Suppressor macrophage treated with lipopolysaccharide for 1 hour (primary cell): ENCODE measurements at regions not wholly inside any gene's neighbourhood (a gene's known extent, or its start where the extent isn't known, plus 50 kb on each side); places are given as distances from the start of the nearest gene placed in this dataset.

ENCODE experiments used
- DNase-seq, 3 donors: peaks; one replicate each; pipeline ENCODE4 v3.0.0-alpha.2; 2020 to 2022

- DNase-seq, result peak; percentile 23 to 32 (median 32)
Observed at GRCh38 chr9:4382722-4383317, 83.0 kb upstream of the GLIS3 start.

- DNase-seq, result peak in 1 of 3 donors; percentile 12
Observed at GRCh38 chr9:4381744-4382143, 81.9 kb upstream of the GLIS3 start.

GRCh38 chr9:4380406-4380805, 80.5 kb upstream of the GLIS3 start:
- DNase-seq, result no peak

- DNase-seq, result peak; percentile 12 to 42 (median 24)
Observed at GRCh38 chr9:4375424-4376200, 75.7 kb upstream of the GLIS3 start.

- peak; percentile 40 to 75 (median 50) for DNase-seq
Observed at GRCh38 chr9:4371108-4371507, 71.2 kb upstream of the GLIS3 start.

GRCh38 chr9:4370501-4370900, 70.6 kb upstream of the GLIS3 start:
- DNase-seq, result peak in 1 of 3 donors; percentile 10

- peak; percentile 63 to 65 (median 65) for DNase-seq
Observed at GRCh38 chr9:4366591-4367330, 66.9 kb upstream of the GLIS3 start.

GRCh38 chr9:4365055-4365454, 65.2 kb upstream of the GLIS3 start:
- DNase-seq, result peak in 1 of 3 donors; percentile 18

- peak in 1 of 3 donors; percentile 17 for DNase-seq
Observed at GRCh38 chr9:4362281-4362680, 62.4 kb upstream of the GLIS3 start.

- peak in 1 of 3 donors; percentile 11 for DNase-seq
Observed at GRCh38 chr9:4359016-4359415, 59.1 kb upstream of the GLIS3 start.

GRCh38 chr9:4357929-4358328, 58.1 kb upstream of the GLIS3 start:
- peak in 1 of 3 donors; percentile 5 for DNase-seq

- DNase-seq, result no peak
Observed at GRCh38 chr9:4356306-4356705, 56.4 kb upstream of the GLIS3 start.

GRCh38 chr9:4353236-4353635, 53.4 kb upstream of the GLIS3 start:
- peak in 1 of 3 donors; percentile 14 for DNase-seq

GRCh38 chr9:4349816-4350418, 50.0 kb upstream of the GLIS3 start:
- no peak for DNase-seq
